ENCODE measurements at regions not wholly inside any gene's neighbourhood (a gene's known extent, or its start where the extent isn't known, plus 50 kb on each side); places are given as distances from the start of the nearest gene placed in this dataset.

DNA sequence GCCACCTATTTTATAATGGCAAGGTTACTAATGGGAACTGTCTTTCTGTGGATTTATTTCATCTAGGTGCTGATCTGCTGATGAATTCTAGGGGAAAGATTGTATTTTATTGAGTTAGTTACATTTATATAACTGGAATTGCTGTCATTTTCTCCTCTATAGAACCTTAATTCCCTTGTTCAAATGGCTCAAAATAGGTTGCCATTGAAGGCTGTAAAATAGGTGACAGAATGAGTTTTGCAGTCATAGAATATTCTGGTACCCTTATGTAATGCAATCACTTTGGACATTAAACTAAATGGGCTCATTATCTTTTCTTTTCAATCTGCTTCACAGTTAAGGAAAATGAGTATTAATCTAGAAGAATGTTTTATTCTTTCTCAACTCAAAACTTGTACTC, 131.0 kb downstream of the CTH start:
- TF ChIP-seq POLR2AphosphoS5 (IDR thresholded peaks at IDR 0.05), result no peak
- TF ChIP-seq, protein P1, sequence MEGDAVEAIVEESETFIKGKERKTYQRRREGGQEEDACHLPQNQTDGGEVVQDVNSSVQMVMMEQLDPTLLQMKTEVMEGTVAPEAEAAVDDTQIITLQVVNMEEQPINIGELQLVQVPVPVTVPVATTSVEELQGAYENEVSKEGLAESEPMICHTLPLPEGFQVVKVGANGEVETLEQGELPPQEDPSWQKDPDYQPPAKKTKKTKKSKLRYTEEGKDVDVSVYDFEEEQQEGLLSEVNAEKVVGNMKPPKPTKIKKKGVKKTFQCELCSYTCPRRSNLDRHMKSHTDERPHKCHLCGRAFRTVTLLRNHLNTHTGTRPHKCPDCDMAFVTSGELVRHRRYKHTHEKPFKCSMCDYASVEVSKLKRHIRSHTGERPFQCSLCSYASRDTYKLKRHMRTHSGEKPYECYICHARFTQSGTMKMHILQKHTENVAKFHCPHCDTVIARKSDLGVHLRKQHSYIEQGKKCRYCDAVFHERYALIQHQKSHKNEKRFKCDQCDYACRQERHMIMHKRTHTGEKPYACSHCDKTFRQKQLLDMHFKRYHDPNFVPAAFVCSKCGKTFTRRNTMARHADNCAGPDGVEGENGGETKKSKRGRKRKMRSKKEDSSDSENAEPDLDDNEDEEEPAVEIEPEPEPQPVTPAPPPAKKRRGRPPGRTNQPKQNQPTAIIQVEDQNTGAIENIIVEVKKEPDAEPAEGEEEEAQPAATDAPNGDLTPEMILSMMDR (IDR thresholded peaks at IDR 0.05), result no peak
- TF ChIP-seq POLR2A (IDR thresholded peaks at IDR 0.05), result no peak
- Histone ChIP-seq H3K27me3 (no peaks in the 10 kb centered on the region), H3K36me3 (no peaks in the 10 kb centered on the region), H3K4me1 (no peaks in the 10 kb centered on the region), H3K27ac (no peak overlapping the region), H3K9me3 (no peaks in the 10 kb centered on the region), H3K4me3 (no peak overlapping the region)
- DNase-seq (ENCODE audit: low spot score in 2 of 2), result no peak
- intact Hi-C loops (cut with DNase I; ENCODE audit: low total_unique reads), result no loop called here

DNA sequence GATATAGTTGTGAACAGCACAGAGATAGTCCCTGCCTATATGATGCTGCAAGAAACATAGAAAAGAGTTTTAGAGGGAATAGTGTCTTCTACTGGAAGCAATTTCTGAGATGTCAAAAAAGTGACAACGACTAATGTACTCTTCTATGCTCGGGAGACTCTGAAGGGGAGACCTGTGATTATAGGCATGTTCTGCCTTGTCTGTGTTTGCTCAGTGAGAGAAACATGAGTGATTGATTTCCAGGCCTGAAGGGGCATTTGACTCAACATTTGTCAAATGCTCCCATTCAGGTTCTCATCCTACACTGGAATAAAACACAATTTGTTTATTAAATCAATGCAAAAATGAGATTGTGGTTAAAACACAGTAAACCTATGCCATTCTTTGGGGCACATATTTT, 131.8 kb downstream of the CTH start:
- H3K4me3 ChIP-seq, result no peak overlapping the region
- no peak overlapping the region for H3K27ac ChIP-seq
- intact Hi-C loops (cut with DNase I; ENCODE audit: low total_unique reads), result no loop called here
- no peaks in the 10 kb centered on the region for H3K9me3 ChIP-seq
- TF ChIP-seq POLR2AphosphoS5 (IDR thresholded peaks at IDR 0.05), result no peak
- TF ChIP-seq POLR2A (IDR thresholded peaks at IDR 0.05), result no peak
- TF ChIP-seq, protein P1 (IDR thresholded peaks at IDR 0.05), result no peak
- H3K36me3 ChIP-seq, result no peaks in the 10 kb centered on the region
- H3K27me3 ChIP-seq, result no peaks in the 10 kb centered on the region
- no peak for DNase-seq (ENCODE audit: low spot score in 2 of 2)
- H3K4me1 ChIP-seq, result no peaks in the 10 kb centered on the region

DNA sequence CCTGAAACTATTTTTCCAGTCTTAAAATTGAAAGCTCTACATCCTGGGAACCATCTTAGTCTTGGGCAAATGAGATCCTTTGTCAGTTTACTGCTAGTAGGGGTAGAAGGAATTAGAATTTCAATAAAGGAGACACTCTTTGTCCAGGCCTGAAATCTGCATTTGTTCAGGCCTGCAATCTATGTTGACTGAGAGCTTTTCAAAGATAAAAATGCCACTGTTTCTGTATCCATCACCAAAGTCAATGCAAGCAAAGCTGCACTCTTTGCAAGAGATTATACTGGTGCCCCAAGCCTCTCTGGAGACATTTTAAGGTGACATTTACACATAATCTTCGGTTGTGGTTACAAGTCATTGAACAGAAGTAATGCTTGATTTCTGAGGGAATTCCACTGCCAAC, 135.7 kb downstream of the CTH start:
- H3K4me1 ChIP-seq, result no peaks in the 10 kb centered on the region
- H3K27ac ChIP-seq, result no peak overlapping the region
- no peaks in the 10 kb centered on the region for H3K36me3 ChIP-seq
- no peaks in the 10 kb centered on the region for H3K9me3 ChIP-seq
- no peak overlapping the region for H3K4me3 ChIP-seq
- intact Hi-C loops (cut with DNase I; ENCODE audit: low total_unique reads), result no loop called here
- DNase-seq (ENCODE audit: low spot score in 2 of 2), result no peak
- no peak for TF ChIP-seq POLR2AphosphoS5 (IDR thresholded peaks at IDR 0.05)
- TF ChIP-seq POLR2A (IDR thresholded peaks at IDR 0.05), result no peak
- TF ChIP-seq, protein P1 (IDR thresholded peaks at IDR 0.05), result no peak
- H3K27me3 ChIP-seq, result no peaks in the 10 kb centered on the region

GRCh38 chr1:70552662-70553566, 141.8 kb downstream of the CTH start:
- no peaks in the 10 kb centered on the region for H3K9me3 ChIP-seq
- no peaks in the 10 kb centered on the region for H3K27me3 ChIP-seq
- no peak overlapping the region for H3K27ac ChIP-seq
- H3K4me1 ChIP-seq, result no peaks in the 10 kb centered on the region
- H3K36me3 ChIP-seq, result no peaks in the 10 kb centered on the region
- H3K4me3 ChIP-seq, result no peak overlapping the region
- intact Hi-C loops (cut with DNase I; ENCODE audit: low total_unique reads), result no loop called here
- TF ChIP-seq POLR2AphosphoS5 (IDR thresholded peaks at IDR 0.05), result no peak
- TF ChIP-seq, protein P1 (IDR thresholded peaks at IDR 0.05), result no peak
- no peak for TF ChIP-seq POLR2A (IDR thresholded peaks at IDR 0.05)
- no peak for DNase-seq (ENCODE audit: low spot score in 2 of 2)

DNA sequence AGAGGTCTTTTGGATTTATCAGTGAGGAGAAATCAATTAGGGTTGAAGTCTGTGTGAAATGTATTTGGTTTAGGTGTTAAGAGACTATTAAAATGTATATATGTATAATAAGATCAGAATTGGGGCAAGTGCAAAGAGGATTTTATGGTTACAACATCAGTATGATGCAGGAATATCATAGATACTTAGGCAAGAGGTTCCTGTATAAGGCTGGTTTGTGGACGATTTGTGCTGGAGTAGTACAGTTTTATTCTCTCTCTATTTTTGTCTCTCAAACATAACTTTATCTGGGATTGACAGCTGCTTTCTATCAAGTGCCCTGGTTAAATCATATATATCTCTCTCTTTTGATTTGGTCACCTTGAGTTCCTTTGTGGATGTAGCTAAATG, 142.5 kb downstream of the CTH start:
- Histone ChIP-seq H3K4me3 (no peak overlapping the region), H3K27me3 (no peaks in the 10 kb centered on the region), H3K27ac (no peak overlapping the region), H3K36me3 (no peaks in the 10 kb centered on the region), H3K9me3 (no peaks in the 10 kb centered on the region), H3K4me1 (no peaks in the 10 kb centered on the region)
- TF ChIP-seq, protein P1 (IDR thresholded peaks at IDR 0.05), result no peak
- TF ChIP-seq POLR2A (IDR thresholded peaks at IDR 0.05) (no peak), POLR2AphosphoS5 (IDR thresholded peaks at IDR 0.05) (no peak)
- DNase-seq (ENCODE audit: low spot score in 2 of 2), result no peak
- intact Hi-C loops (cut with DNase I; ENCODE audit: low total_unique reads), result no loop called here
